PC-3 (cell line): ENCODE measurements at regions not wholly inside any gene's neighbourhood (a gene's known extent, or its start where the extent isn't known, plus 50 kb on each side); places are given as distances from the start of the nearest gene placed in this dataset.

Experiments used
- ATAC-seq: fragments of 200-7000 bp; cut with Tn5 transposase; 2 replicates; pipeline ENCODE4 v1.9.1; 2020; ENCODE audit warnings: mild to moderate bottlenecking, moderate library complexity
- BruUV-seq: library from RNA; stranded (reverse); fragments of 400-500 nt; replicated peaks from 2 replicates; lab custom pipeline; 2021; lab: Mats Ljungman, UMichigan
- CTCF ChIA-PET: fragments of 300-600 bp; sonication (Branson Sonifier 250); formaldehyde crosslinking; loops from one replicate; lab custom pipeline; 2022; ENCODE audit warnings: antibody characterized with exemption; lab: Charles Lee
- POLR2A ChIA-PET: fragments of 300-600 bp; sonication (Branson Sonifier 250); formaldehyde crosslinking; loops from one replicate; lab custom pipeline; 2022; ENCODE audit warnings: antibody characterized with exemption; ENCODE audit not compliant: unreplicated experiment; lab: Charles Lee
- DNase-seq: peaks from one replicate; pipeline ENCODE4 v3.0.0-alpha.2; 2015
- H2AFZ ChIP-seq: fragments of 300-600 bp; sonication (generic); 2 replicates; pipeline ENCODE4 v1.6.0; 2016; ENCODE audit warnings: antibody characterized with exemption, low read length
- H3F3A ChIP-seq: fragments of 300-600 bp; sonication (generic); one replicate; pipeline ENCODE4 v1.6.0; 2017; ENCODE audit warnings: antibody characterized with exemption, low read length, control low read depth, mild to moderate bottlenecking; ENCODE audit not compliant: unreplicated experiment
- H3K27ac ChIP-seq: fragments of 300-600 bp; sonication (generic); 2 replicates; pipeline ENCODE4 v1.5.1; 2016; ENCODE audit warnings: mild to moderate bottlenecking, low read length
- H3K27me3 ChIP-seq: fragments of 300-600 bp; sonication (generic); 2 replicates; pipeline ENCODE4 v1.6.1; 2016; ENCODE audit warnings: low read length, mixed read lengths
- H3K36me3 ChIP-seq: fragments of 300-600 bp; sonication (generic); 2 replicates; pipeline ENCODE4 v1.6.1; 2016; ENCODE audit warnings: low read depth, mixed run types, low read length, mixed read lengths
- H3K4me1 ChIP-seq: fragments of 300-600 bp; sonication (generic); 2 replicates; pipeline ENCODE4 v1.5.1; 2016; ENCODE audit warnings: low read length; ENCODE audit not compliant: insufficient read depth
- H3K4me2 ChIP-seq: fragments of 300-600 bp; sonication (generic); 2 replicates; pipeline ENCODE4 v1.6.0; 2016; ENCODE audit warnings: low read length
- H3K4me3 ChIP-seq: fragments of 300-600 bp; sonication (generic); 2 replicates; pipeline ENCODE4 v1.5.1; 2016; ENCODE audit warnings: mild to moderate bottlenecking, low read length, mixed read lengths
- H3K79me2 ChIP-seq: fragments of 300-600 bp; sonication (generic); 2 replicates; pipeline ENCODE4 v1.6.1; 2017; ENCODE audit warnings: low read length, mixed read lengths
- H3K9ac ChIP-seq: fragments of 300-600 bp; sonication (generic); 2 replicates; pipeline ENCODE4 v1.6.0; 2016; ENCODE audit warnings: mild to moderate bottlenecking, low read length
- H3K9me2 ChIP-seq: fragments of 300-600 bp; sonication (generic); replicated peaks from 2 replicates; pipeline ENCODE4 v1.6.1; 2016; ENCODE audit warnings: mixed run types, low read length, mixed read lengths
- H3K9me3 ChIP-seq: fragments of 300-600 bp; sonication (generic); 2 replicates; pipeline ENCODE4 v1.6.1; 2016; ENCODE audit warnings: low read length, mixed read lengths
- H4K20me1 ChIP-seq: fragments of 300-600 bp; sonication (generic); 2 replicates; pipeline ENCODE4 v1.6.1; 2016; ENCODE audit warnings: low read length, mixed read lengths
- EZH2 ChIP-seq: fragments of 300-600 bp; sonication (generic); IDR thresholded peaks from one replicate; pipeline ENCODE4 v1.6.1; 2017; ENCODE audit warnings: antibody characterized with exemption, mild to moderate bottlenecking, low read length; ENCODE audit not compliant: unreplicated experiment
- EZH2phosphoT487 ChIP-seq: fragments of 300-600 bp; sonication (generic); IDR thresholded peaks from 2 replicates; pipeline ENCODE4 v1.6.1; 2018; ENCODE audit warnings: mild to moderate bottlenecking, antibody characterized with exemption, low read length, borderline replicate concordance
- intact Hi-C: fragments of 100-400 bp; cut with micrococcal nuclease; formaldehyde crosslinking; loops from 2 replicates; pipeline ENCODE4 v1.9.0; 2023
- TF ChIP-seq, protein P1 (sequence below): fragments of 300-600 bp; sonication (generic); conservative IDR thresholded peaks from 2 replicates; pipeline ENCODE4 v1.5.1; 2017; ENCODE audit warnings: antibody characterized with exemption, low read depth, mild to moderate bottlenecking, low read length

DNA sequence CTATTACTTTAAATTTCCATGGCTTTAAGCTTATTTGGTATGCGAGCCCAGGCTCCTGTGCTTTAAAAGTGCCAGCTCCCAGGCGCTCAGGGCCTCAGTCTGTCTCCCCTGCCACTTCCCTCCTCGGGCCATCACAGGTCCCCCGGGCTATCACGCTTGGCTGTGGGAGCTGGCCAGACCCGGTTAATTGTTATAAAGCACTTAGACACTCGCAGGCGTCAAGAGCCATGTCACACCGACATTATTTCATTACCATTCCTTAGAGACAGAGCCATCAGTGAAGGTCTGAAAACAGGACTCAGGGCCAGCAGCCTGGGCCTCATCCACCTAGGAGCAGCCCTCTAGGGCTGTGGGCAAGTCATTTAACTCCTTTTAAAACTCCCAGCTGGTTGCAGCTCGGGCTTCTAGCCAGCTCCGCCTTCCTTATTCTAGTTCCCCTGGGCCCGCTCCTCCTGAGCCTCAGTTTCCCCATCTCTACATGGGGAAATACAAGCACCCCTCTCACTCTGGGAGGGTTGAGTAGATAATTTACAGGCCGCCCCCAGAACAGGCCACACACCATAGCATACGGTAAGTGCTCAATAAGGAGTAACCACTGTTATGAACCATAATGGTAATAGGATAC lies 99.0 kb downstream of the HMX1 start:
- Histone ChIP-seq H3K9me3 (no peaks in the 10 kb centered on the region), H3K4me3 (no peak overlapping the region), H3K79me2 (no peaks in the 10 kb centered on the region), H3K4me1 (no peaks in the 10 kb centered on the region), H3K9ac (no peak overlapping the region), H3K4me2 (no peak overlapping the region), H3F3A (no peaks in the 10 kb centered on the region), H3K27me3 (no peaks in the 10 kb centered on the region), H3K36me3 (no peaks in the 10 kb centered on the region), H4K20me1 (no peaks in the 10 kb centered on the region), H3K27ac (no peak overlapping the region), H2AFZ (no peak overlapping the region), H3K9me2 (no peaks in the 10 kb centered on the region)
- BruUV-seq, result no TSS peak
- CTCF ChIA-PET, result no interaction called here
- no peak for ATAC-seq
- TF ChIP-seq EZH2phosphoT487, result no peak
- TF ChIP-seq, protein P1, sequence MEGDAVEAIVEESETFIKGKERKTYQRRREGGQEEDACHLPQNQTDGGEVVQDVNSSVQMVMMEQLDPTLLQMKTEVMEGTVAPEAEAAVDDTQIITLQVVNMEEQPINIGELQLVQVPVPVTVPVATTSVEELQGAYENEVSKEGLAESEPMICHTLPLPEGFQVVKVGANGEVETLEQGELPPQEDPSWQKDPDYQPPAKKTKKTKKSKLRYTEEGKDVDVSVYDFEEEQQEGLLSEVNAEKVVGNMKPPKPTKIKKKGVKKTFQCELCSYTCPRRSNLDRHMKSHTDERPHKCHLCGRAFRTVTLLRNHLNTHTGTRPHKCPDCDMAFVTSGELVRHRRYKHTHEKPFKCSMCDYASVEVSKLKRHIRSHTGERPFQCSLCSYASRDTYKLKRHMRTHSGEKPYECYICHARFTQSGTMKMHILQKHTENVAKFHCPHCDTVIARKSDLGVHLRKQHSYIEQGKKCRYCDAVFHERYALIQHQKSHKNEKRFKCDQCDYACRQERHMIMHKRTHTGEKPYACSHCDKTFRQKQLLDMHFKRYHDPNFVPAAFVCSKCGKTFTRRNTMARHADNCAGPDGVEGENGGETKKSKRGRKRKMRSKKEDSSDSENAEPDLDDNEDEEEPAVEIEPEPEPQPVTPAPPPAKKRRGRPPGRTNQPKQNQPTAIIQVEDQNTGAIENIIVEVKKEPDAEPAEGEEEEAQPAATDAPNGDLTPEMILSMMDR, result no peak
- no peak for TF ChIP-seq EZH2
- intact Hi-C loops, result no loop called here
- POLR2A ChIA-PET, result no interaction called here
- DNase-seq, result no peak

DNA sequence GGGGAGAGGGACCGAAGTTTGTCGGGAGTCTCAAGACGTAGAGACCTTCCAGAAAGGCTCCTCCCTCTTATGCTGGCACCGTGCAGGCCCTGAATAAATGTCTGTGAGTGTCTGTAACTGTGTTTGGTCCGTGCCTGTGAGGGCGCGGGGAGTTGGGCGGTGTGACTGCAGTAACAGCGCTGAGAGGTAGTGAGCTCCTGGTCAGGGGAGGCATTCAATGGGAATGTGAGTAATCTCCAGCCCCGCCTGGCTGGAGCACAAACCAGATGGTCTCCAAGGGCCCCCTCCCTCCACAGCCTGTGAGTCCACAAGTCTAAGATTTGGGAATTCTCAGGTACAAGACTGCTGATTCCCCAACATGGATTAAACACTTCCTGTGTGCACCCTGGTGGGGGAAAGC lies 100.0 kb downstream of the HMX1 start:
- H3K4me2 ChIP-seq, result no peak overlapping the region
- no TSS peak for BruUV-seq
- no peaks in the 10 kb centered on the region for H3K9me3 ChIP-seq
- no peak for DNase-seq
- TF ChIP-seq EZH2, result no peak
- TF ChIP-seq EZH2phosphoT487, result no peak
- TF ChIP-seq, protein P1, result no peak
- intact Hi-C loops, result no loop called here
- H3K4me3 ChIP-seq, result no peak overlapping the region
- H3K36me3 ChIP-seq, result no peaks in the 10 kb centered on the region
- no peaks in the 10 kb centered on the region for H3F3A ChIP-seq
- no peak overlapping the region for H3K27ac ChIP-seq
- no peaks in the 10 kb centered on the region for H4K20me1 ChIP-seq
- no peak overlapping the region for H2AFZ ChIP-seq
- no peaks in the 10 kb centered on the region for H3K79me2 ChIP-seq
- POLR2A ChIA-PET, result no interaction called here
- H3K27me3 ChIP-seq, result peaks cover 3% of the 10 kb centered on the region; the same call in 1 of the 2 replicates
- no peaks in the 10 kb centered on the region for H3K9me2 ChIP-seq
- CTCF ChIA-PET, result no interaction called here
- H3K9ac ChIP-seq, result no peak overlapping the region
- ATAC-seq, result no peak
- H3K4me1 ChIP-seq, result no peaks in the 10 kb centered on the region

DNA sequence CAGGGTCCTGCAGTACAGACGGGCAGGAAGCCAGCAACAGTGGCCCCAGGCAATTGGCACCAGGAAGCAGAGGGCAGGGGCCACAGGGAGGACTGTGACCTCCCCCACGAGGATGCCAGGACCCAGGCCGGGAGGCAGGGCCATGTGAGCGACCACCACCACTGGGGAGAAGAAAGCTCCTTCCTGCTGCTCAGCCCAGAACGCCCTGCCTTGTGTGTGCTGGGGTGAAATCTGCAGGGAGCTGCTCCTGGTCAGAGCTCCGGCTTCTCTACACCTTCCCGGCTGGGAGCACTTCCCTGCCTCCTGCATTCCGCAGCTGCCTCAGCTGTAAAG lies 100.4 kb downstream of the HMX1 start:
- H2AFZ ChIP-seq, result no peak overlapping the region
- H3K4me3 ChIP-seq, result no peak overlapping the region
- CTCF ChIA-PET, result no interaction called here
- peaks cover 5% of the 10 kb centered on the region; the same call in 1 of the 2 replicates for H3K27me3 ChIP-seq
- intact Hi-C loops, result no loop called here
- H3K4me1 ChIP-seq, result no peaks in the 10 kb centered on the region
- H3K9ac ChIP-seq, result no peak overlapping the region
- H3K36me3 ChIP-seq, result no peaks in the 10 kb centered on the region
- POLR2A ChIA-PET, result no interaction called here
- H3K27ac ChIP-seq, result no peak overlapping the region
- DNase-seq (no peak), ATAC-seq (no peak)
- no peaks in the 10 kb centered on the region for H3K9me3 ChIP-seq
- H3K79me2 ChIP-seq, result no peaks in the 10 kb centered on the region
- no peak for TF ChIP-seq EZH2phosphoT487
- TF ChIP-seq EZH2, result no peak
- TF ChIP-seq, protein P1, result no peak
- no peaks in the 10 kb centered on the region for H3K9me2 ChIP-seq
- no TSS peak for BruUV-seq
- H3K4me2 ChIP-seq, result no peak overlapping the region
- H3F3A ChIP-seq, result no peaks in the 10 kb centered on the region
- H4K20me1 ChIP-seq, result no peaks in the 10 kb centered on the region
